ENCODE measurements at regions not wholly inside any gene's neighbourhood (a gene's known extent, or its start where the extent isn't known, plus 50 kb on each side); places are given as distances from the start of the nearest gene placed in this dataset.
"Not testable (repeated sequence)": the region's sequence is repeated elsewhere in the genome, so short reads cannot be mapped to it uniquely, and the experiment has no call there.

DNA sequence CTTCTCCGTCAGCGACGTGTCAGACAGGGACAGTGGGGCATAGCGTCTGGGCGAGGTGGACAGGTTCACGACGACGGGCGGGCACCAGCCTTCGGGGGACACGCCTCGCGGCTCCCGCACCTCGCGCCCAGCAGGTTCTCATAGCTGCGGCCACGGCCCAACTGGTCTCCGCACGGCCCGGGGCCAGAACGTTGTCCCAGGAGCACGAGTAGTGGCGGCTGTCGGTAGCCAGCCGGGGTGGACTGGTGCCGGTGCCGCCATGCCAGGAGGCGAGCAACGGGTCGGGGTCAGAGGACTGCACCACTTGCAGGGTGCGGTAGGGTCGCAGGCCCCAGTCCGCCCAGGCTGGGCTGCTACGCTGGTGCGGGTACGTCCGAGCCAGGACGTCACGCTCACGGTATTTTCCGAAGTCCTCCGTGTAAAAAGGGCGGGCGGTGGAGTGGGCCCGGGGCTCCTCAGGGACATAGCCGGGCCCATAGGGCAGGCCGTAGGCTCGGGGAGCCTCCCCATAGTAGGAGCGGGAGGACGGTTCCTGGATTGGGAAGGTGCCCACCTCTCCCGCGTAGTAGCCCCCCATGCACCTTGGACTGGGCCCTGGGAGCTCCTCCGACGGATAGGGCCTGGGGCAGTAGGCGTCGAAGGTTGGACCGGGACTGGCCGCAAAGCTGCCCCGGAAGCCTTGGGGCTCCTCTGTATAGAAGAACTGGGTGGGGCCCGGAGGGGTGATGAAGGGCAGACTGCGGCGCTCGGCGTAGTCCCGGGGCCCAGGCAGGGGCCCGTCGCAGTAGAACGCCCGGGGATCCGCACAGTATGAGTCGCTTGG is 301.2 kb downstream of the CCDC74A start:
- not testable (repeated sequence) for H3K9me3 ChIP-seq (ENCODE audit: control insufficient read depth, insufficient read depth, low read length); H3K36me3 ChIP-seq (ENCODE audit: control insufficient read depth, insufficient read depth, low read length); H3K27me3 ChIP-seq (ENCODE audit: control insufficient read depth, insufficient read depth, low read length); H3K4me3 ChIP-seq (ENCODE audit: low read depth, low read length); H3K4me1 ChIP-seq (ENCODE audit: control insufficient read depth, insufficient read depth, low read length); H3K9ac ChIP-seq (ENCODE audit: low read depth, low read length)

GRCh38 chr2:131829456-131830241 is 302.0 kb downstream of the CCDC74A start:
- H3K9me3 ChIP-seq (ENCODE audit: control insufficient read depth, insufficient read depth, low read length); H3K4me3 ChIP-seq (ENCODE audit: low read depth, low read length); H3K36me3 ChIP-seq (ENCODE audit: control insufficient read depth, insufficient read depth, low read length); H3K9ac ChIP-seq (ENCODE audit: low read depth, low read length); H3K4me1 ChIP-seq (ENCODE audit: control insufficient read depth, insufficient read depth, low read length); H3K27me3 ChIP-seq (ENCODE audit: control insufficient read depth, insufficient read depth, low read length): not testable (repeated sequence)

DNA sequence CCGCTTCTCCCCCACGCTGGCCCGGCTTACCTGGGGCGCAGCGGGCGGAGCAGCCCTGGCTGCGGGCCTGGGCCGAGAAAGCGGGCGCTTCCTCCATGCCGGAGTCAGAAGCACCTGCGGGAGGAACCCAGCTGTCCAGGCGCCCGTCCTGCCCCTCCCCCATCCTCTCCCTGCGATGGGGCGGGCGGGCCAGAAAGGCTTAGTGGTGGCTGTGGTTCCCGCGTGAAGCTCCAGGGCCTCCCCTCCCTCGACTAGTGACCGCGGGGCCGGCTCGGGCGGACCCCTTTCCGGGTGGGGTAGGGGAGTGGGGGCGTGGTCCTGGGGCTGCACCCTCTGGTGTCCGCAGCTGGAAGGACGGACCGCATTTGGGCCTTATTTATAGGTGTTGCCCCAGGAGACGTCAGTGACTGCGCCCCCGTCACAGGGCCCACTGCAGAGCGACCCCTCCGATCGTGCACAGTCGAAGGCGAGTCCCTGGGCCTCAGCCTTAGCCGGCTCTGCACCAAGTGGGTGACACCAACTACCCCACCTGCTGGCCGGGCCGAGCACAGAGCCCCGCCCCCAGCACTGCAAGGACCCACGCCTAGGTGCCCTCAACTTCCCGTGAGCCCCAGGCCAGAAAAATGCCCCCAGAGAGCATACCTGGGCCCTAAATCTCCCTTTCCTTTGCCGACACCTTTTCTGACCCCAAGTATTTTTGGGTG is 302.7 kb downstream of the CCDC74A start:
- H3K9ac ChIP-seq (ENCODE audit: low read depth, low read length); H3K36me3 ChIP-seq (ENCODE audit: control insufficient read depth, insufficient read depth, low read length); H3K4me3 ChIP-seq (ENCODE audit: low read depth, low read length); H3K9me3 ChIP-seq (ENCODE audit: control insufficient read depth, insufficient read depth, low read length); H3K4me1 ChIP-seq (ENCODE audit: control insufficient read depth, insufficient read depth, low read length); H3K27me3 ChIP-seq (ENCODE audit: control insufficient read depth, insufficient read depth, low read length): not testable (repeated sequence)

GRCh38 chr2:131830946-131831310 is 303.2 kb downstream of the CCDC74A start:
- H3K4me3 ChIP-seq (ENCODE audit: low read depth, low read length); H3K4me1 ChIP-seq (ENCODE audit: control insufficient read depth, insufficient read depth, low read length); H3K27me3 ChIP-seq (ENCODE audit: control insufficient read depth, insufficient read depth, low read length); H3K9me3 ChIP-seq (ENCODE audit: control insufficient read depth, insufficient read depth, low read length); H3K36me3 ChIP-seq (ENCODE audit: control insufficient read depth, insufficient read depth, low read length); H3K9ac ChIP-seq (ENCODE audit: low read depth, low read length): not testable (repeated sequence)

GRCh38 chr2:131831450-131832208 is 303.9 kb downstream of the CCDC74A start:
- not testable (repeated sequence) for H3K9ac ChIP-seq (ENCODE audit: low read depth, low read length); H3K4me3 ChIP-seq (ENCODE audit: low read depth, low read length); H3K4me1 ChIP-seq (ENCODE audit: control insufficient read depth, insufficient read depth, low read length); H3K27me3 ChIP-seq (ENCODE audit: control insufficient read depth, insufficient read depth, low read length); H3K36me3 ChIP-seq (ENCODE audit: control insufficient read depth, insufficient read depth, low read length); H3K9me3 ChIP-seq (ENCODE audit: control insufficient read depth, insufficient read depth, low read length)

- not testable (repeated sequence) for H3K27me3 ChIP-seq (ENCODE audit: control insufficient read depth, insufficient read depth, low read length); H3K9me3 ChIP-seq (ENCODE audit: control insufficient read depth, insufficient read depth, low read length); H3K4me1 ChIP-seq (ENCODE audit: control insufficient read depth, insufficient read depth, low read length); H3K9ac ChIP-seq (ENCODE audit: low read depth, low read length); H3K36me3 ChIP-seq (ENCODE audit: control insufficient read depth, insufficient read depth, low read length); H3K4me3 ChIP-seq (ENCODE audit: low read depth, low read length)
Measured at GRCh38 chr2:131832209-131832780, 304.6 kb downstream of the CCDC74A start.

- not testable (repeated sequence) for H3K27me3 ChIP-seq (ENCODE audit: control insufficient read depth, insufficient read depth, low read length); H3K4me1 ChIP-seq (ENCODE audit: control insufficient read depth, insufficient read depth, low read length); H3K9me3 ChIP-seq (ENCODE audit: control insufficient read depth, insufficient read depth, low read length); H3K9ac ChIP-seq (ENCODE audit: low read depth, low read length); H3K4me3 ChIP-seq (ENCODE audit: low read depth, low read length); H3K36me3 ChIP-seq (ENCODE audit: control insufficient read depth, insufficient read depth, low read length)
Measured at GRCh38 chr2:131832917-131833316, 305.2 kb downstream of the CCDC74A start.

DNA sequence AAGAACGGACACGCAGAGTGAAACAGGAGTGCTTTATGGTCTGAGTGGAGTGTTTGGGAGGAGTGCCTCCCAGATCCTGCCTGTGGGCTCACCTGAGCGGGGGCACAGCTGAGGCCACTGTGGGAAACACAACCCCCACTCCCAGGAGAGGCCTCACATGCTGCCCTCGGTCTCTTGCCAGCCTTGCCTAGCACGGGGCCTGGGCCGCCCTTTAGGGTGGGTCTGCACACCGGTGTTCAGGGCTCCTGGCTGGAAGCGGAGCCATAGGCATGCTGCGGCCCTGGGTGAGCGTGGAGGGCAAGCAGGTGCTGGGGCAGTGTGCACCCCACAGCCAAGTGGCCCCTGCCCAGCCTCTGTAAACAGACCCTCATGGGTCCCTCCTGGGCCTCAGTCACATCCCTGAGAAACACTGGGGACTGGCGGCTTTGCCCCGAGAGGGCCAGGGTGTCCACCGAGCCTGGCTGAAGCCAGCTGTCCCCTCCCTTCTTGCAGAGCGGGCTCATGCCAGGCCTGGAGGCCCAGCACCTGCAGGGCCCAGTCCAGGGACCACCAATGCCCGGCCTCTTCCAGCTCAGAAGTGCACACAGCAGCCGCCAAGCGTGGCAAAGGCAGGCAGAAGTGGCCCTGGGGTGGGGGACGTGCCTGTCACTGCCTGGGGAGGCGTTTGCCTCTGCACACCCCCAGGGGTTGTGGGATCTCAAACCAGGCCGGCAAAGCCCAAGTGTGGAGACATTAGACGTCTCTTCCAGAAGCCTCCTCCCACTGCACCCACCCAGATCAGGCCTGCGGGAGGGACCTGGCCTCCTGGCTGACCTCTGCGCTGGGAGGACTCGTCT is 305.9 kb downstream of the CCDC74A start:
- H3K9ac ChIP-seq (ENCODE audit: low read depth, low read length); H3K4me1 ChIP-seq (ENCODE audit: control insufficient read depth, insufficient read depth, low read length); H3K36me3 ChIP-seq (ENCODE audit: control insufficient read depth, insufficient read depth, low read length); H3K9me3 ChIP-seq (ENCODE audit: control insufficient read depth, insufficient read depth, low read length); H3K27me3 ChIP-seq (ENCODE audit: control insufficient read depth, insufficient read depth, low read length); H3K4me3 ChIP-seq (ENCODE audit: low read depth, low read length): not testable (repeated sequence)

DNA sequence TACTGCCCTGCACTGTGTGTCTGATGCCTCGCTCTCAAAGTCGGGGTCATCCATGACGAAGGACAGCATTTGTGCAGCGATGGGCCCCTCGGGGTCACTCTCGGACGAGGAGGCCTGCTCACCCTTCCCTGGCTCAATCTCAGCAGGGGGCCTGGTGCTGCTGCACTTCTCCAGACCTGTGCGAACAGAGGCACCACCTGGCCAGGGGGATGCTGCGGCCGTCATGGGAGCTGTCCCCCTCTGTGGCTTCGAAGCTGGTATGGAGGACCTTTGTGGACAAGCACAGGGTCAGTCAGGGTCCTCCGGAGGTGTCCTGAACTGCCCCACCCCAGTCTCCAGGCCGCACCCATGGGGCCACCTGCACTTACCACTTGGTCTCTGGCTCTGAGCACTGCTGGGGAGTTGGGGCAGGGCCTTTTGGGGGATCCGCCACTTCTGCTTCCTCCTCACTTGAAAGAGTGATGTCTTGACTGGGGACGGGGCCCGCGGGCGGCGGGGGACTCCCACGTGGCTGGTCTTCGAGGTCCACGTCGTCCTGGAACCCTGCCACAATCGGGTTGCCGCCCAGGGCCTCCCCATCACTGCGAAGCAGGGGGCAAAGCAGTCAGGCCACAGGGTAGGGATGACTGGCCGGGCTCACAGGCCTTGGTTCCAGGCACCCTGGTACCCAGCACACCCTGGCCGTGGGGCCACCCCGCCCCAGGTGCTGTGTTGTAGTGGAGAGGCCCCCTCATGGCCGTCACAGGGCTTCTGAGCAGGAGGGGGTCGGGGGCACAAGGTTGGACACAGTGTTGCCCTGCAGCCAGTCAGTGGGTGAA is 306.7 kb downstream of the CCDC74A start:
- not testable (repeated sequence) for H3K9me3 ChIP-seq (ENCODE audit: control insufficient read depth, insufficient read depth, low read length); H3K4me1 ChIP-seq (ENCODE audit: control insufficient read depth, insufficient read depth, low read length); H3K9ac ChIP-seq (ENCODE audit: low read depth, low read length); H3K27me3 ChIP-seq (ENCODE audit: control insufficient read depth, insufficient read depth, low read length); H3K4me3 ChIP-seq (ENCODE audit: low read depth, low read length); H3K36me3 ChIP-seq (ENCODE audit: control insufficient read depth, insufficient read depth, low read length)

DNA sequence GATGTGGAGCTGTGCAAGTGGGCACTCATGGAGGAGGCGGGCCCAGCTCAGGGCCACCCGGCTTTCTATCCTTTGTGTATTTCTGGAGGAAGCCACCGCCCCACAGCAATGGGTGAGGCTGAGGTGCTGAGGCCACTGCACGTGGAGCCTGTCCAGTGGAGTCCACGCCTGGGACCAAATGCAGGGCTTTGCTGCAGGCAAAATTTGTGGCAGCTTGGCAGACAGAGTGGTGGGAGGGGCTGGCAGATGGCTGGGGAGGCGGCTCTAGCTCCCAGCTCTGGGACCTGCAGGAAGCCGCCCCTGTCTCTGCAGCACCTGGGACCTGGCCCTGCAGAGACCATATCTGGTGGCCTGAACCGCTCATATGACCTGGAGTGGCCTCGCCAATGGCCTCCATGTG is 307.3 kb downstream of the CCDC74A start:
- H3K4me3 ChIP-seq (ENCODE audit: low read depth, low read length); H3K4me1 ChIP-seq (ENCODE audit: control insufficient read depth, insufficient read depth, low read length); H3K36me3 ChIP-seq (ENCODE audit: control insufficient read depth, insufficient read depth, low read length); H3K9ac ChIP-seq (ENCODE audit: low read depth, low read length); H3K27me3 ChIP-seq (ENCODE audit: control insufficient read depth, insufficient read depth, low read length); H3K9me3 ChIP-seq (ENCODE audit: control insufficient read depth, insufficient read depth, low read length): not testable (repeated sequence)
